Body of pancreas (tissue), 4 donors: ENCODE measurements at regions not wholly inside any gene's neighbourhood (a gene's known extent, or its start where the extent isn't known, plus 50 kb on each side); places are given as distances from the start of the nearest gene placed in this dataset.

ENCODE experiments used
- CTCF ChIP-seq, 7 experiments: fragments of 450-650 bp in 4 of 7; fragments of 200-600 bp in 3 of 7; sonication (generic) in 3 of 7; IDR thresholded peaks; one replicate each; pipeline ENCODE4 v1.5.1; 2016 to 2019; ENCODE audit warnings: antibody characterized with exemption in 7 of 7
- POLR2A ChIP-seq, 3 donors: fragments of 450-650 bp; IDR thresholded peaks; one replicate each; pipeline ENCODE4 v1.6.1; 2016; ENCODE audit warnings: antibody characterized with exemption in 3 of 3, mild to moderate bottlenecking in 2 of 3

GRCh38 chr1:30331415-30332065, 391.8 kb downstream of the MATN1 start:
- no peak for TF ChIP-seq CTCF (IDR thresholded peaks at IDR 0.05)
- no peak for TF ChIP-seq POLR2A (IDR thresholded peaks at IDR 0.05)
